BLaER1 (cell line): ENCODE measurements at regions not wholly inside any gene's neighbourhood (a gene's known extent, or its start where the extent isn't known, plus 50 kb on each side); places are given as distances from the start of the nearest gene placed in this dataset.
A peak's percentile ranks its signal among the peaks of the same experiment; 100 is the strongest.

ENCODE experiments used
- H3K27ac ChIP-seq: shearing (Covaris generic); formaldehyde crosslinking; 2 replicates; pipeline ENCODE4 v1.8.1; 2022
- H3K27me3 ChIP-seq: shearing (Covaris generic); formaldehyde crosslinking; 2 replicates; pipeline ENCODE4 v1.8.1; 2022
- H3K36me3 ChIP-seq: shearing (Covaris generic); formaldehyde crosslinking; 2 replicates; pipeline ENCODE4 v1.8.1; 2022
- H3K4me1 ChIP-seq: shearing (Covaris generic); formaldehyde crosslinking; 2 replicates; pipeline ENCODE4 v1.8.1; 2022
- H3K4me2 ChIP-seq: shearing (Covaris generic); formaldehyde crosslinking; 2 replicates; pipeline ENCODE4 v1.8.1; 2022
- H3K4me3 ChIP-seq: shearing (Covaris generic); formaldehyde crosslinking; 2 replicates; pipeline ENCODE4 v1.8.1; 2022
- H3K9ac ChIP-seq: shearing (Covaris generic); formaldehyde crosslinking; 2 replicates; pipeline ENCODE4 v1.8.1; 2022
- H3K9me3 ChIP-seq: shearing (Covaris generic); formaldehyde crosslinking; 2 replicates; pipeline ENCODE4 v1.8.1; 2022
- H4K20me1 ChIP-seq: shearing (Covaris generic); formaldehyde crosslinking; 2 replicates; pipeline ENCODE4 v1.8.1; 2022
- Cebpa-rat ChIP-seq: shearing (Covaris generic); IDR thresholded peaks from 2 replicates; pipeline ENCODE4 v1.8.1; 2022

GRCh38 chr4:27239641-27240040 is 379.0 kb downstream of the STIM2 start:
- no peak for TF ChIP-seq Cebpa-rat
- no peaks in the 10 kb centered on the region for H4K20me1 ChIP-seq
- no peak overlapping the region for H3K9ac ChIP-seq
- no peak overlapping the region for H3K4me3 ChIP-seq
- no peaks in the 10 kb centered on the region for H3K27me3 ChIP-seq
- no peaks in the 10 kb centered on the region for H3K9me3 ChIP-seq
- H3K4me1 ChIP-seq, result no peaks in the 10 kb centered on the region
- H3K27ac ChIP-seq, result no peak overlapping the region
- H3K4me2 ChIP-seq, result no peak overlapping the region
- no peaks in the 10 kb centered on the region for H3K36me3 ChIP-seq

GRCh38 chr4:27242217-27242616 is 381.6 kb downstream of the STIM2 start:
- Histone ChIP-seq H3K4me3 (no peak overlapping the region), H3K9ac (no peak overlapping the region), H3K27ac (no peak overlapping the region), H3K4me1 (no peaks in the 10 kb centered on the region), H3K36me3 (no peaks in the 10 kb centered on the region), H4K20me1 (no peaks in the 10 kb centered on the region), H3K9me3 (no peaks in the 10 kb centered on the region), H3K4me2 (no peak overlapping the region), H3K27me3 (no peaks in the 10 kb centered on the region)
- no peak for TF ChIP-seq Cebpa-rat

DNA sequence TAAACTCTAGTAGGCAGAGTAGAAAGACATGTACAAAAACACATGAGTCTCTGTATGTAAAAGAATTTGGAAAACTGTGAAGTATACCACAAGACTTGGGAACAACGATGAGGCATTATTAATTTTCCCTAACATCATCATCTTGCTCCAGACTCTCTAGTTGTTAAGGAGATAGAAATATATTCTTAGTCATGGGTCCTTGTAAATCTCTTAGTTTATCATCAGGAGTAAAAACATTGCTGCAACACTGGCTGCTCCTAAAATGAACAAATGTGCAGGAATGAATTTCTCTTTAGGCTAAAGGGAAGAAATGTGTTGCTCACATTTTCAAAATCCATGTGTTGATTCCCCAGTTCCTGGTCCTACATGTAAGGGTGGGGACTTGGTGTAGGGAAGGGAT is 384.6 kb downstream of the STIM2 start:
- H3K27me3 ChIP-seq, result no peaks in the 10 kb centered on the region
- H3K27ac ChIP-seq, result no peak overlapping the region
- H3K9me3 ChIP-seq, result no peaks in the 10 kb centered on the region
- H4K20me1 ChIP-seq, result no peaks in the 10 kb centered on the region
- TF ChIP-seq Cebpa-rat, result no peak
- H3K4me2 ChIP-seq, result no peak overlapping the region
- H3K4me3 ChIP-seq, result no peak overlapping the region
- no peaks in the 10 kb centered on the region for H3K4me1 ChIP-seq
- H3K9ac ChIP-seq, result no peak overlapping the region
- H3K36me3 ChIP-seq, result no peaks in the 10 kb centered on the region

DNA sequence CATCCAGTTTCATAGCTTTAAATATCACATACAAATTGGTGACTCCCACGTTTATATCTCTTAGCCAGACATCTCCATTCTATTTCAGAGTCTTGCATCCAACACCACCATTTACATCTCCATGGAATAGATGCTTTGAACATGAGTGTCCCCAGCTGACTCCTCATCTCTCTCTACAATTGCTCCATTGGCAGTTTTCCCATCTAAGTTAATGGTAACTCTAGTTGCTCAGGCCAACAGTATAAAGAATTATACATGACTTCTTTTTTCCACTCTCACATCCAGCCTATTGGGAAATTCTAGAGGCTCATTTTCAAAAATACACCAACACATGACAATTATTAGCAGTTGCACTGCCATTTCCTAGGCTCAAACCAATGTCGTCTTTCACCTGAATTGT is 388.2 kb downstream of the STIM2 start:
- Histone ChIP-seq H3K4me1 (no peaks in the 10 kb centered on the region), H3K27me3 (no peaks in the 10 kb centered on the region), H3K4me3 (no peak overlapping the region), H3K9me3 (no peaks in the 10 kb centered on the region), H3K9ac (no peak overlapping the region), H3K36me3 (no peaks in the 10 kb centered on the region), H3K4me2 (no peak overlapping the region), H4K20me1 (no peaks in the 10 kb centered on the region), H3K27ac (no peak overlapping the region)
- TF ChIP-seq Cebpa-rat, result no peak

- no peak overlapping the region for H3K4me2 ChIP-seq
- H3K9me3 ChIP-seq, result no peaks in the 10 kb centered on the region
- H3K4me3 ChIP-seq, result no peak overlapping the region
- H3K4me1 ChIP-seq, result no peaks in the 10 kb centered on the region
- no peak overlapping the region for H3K27ac ChIP-seq
- TF ChIP-seq Cebpa-rat, result no peak
- no peak overlapping the region for H3K9ac ChIP-seq
- no peaks in the 10 kb centered on the region for H3K27me3 ChIP-seq
- H4K20me1 ChIP-seq, result no peaks in the 10 kb centered on the region
- H3K36me3 ChIP-seq, result no peaks in the 10 kb centered on the region
These were observed 391.1 kb downstream of the STIM2 start for GRCh38 chr4:27251771-27252170.

DNA sequence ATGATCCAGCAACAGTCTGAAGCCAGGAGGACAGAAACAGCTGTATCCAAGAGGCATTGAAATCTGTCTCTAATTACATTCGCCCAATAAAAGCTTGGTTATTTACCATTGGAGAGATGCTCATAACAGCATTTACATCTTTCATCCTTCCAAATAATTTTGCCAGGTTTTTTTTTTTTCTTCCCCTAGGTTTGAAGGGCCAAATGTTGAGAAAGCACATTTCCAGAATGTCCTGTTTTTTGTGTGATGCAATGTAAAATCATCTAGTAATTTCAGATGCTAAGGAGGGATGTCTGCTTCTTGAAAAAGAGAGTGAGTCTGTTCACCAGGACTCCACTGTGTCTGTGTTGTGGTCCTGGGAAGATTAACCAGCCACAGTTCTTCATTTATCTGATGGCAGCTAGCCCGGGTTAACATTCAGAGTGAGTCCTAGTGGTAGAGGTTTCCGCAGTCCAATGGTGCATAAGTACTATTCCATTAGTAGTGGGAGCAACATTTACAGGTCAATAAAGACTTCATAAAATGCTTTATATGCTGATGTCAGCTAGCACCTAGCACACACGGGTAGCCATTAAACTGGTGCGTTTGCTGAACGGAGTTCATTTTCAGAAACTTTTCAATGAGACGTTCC is 406.8 kb downstream of the STIM2 start:
- Histone ChIP-seq H3K4me3 (no peak overlapping the region), H3K36me3 (no peaks in the 10 kb centered on the region), H3K4me2 (no peak overlapping the region), H4K20me1 (no peaks in the 10 kb centered on the region), H3K4me1 (no peaks in the 10 kb centered on the region), H3K27ac (no peak overlapping the region), H3K9me3 (no peaks in the 10 kb centered on the region), H3K9ac (no peak overlapping the region), H3K27me3 (no peaks in the 10 kb centered on the region)
- TF ChIP-seq Cebpa-rat, result no peak

DNA sequence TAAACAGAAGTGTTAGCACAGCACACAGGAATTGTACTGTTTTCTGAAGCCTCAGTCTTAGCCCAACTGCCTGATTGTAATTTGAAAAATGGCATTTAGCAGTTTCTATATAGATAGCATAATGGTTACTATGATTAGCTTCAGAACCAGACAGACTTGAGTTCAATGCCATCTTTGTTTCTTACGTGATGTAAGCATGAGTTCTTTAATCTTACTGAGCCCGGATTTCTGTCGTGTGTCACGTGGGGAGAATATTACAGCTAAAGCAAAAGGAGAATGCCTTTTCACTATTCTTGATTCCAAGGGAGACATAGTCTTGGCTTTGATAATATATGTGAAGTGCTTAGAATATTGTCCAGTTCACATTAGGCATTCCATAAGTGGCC is 407.3 kb downstream of the STIM2 start:
- no peak overlapping the region for H3K4me2 ChIP-seq
- TF ChIP-seq Cebpa-rat, result no peak
- no peak overlapping the region for H3K27ac ChIP-seq
- no peaks in the 10 kb centered on the region for H4K20me1 ChIP-seq
- H3K4me3 ChIP-seq, result no peak overlapping the region
- no peak overlapping the region for H3K9ac ChIP-seq
- no peaks in the 10 kb centered on the region for H3K27me3 ChIP-seq
- H3K4me1 ChIP-seq, result no peaks in the 10 kb centered on the region
- H3K36me3 ChIP-seq, result no peaks in the 10 kb centered on the region
- H3K9me3 ChIP-seq, result no peaks in the 10 kb centered on the region

DNA sequence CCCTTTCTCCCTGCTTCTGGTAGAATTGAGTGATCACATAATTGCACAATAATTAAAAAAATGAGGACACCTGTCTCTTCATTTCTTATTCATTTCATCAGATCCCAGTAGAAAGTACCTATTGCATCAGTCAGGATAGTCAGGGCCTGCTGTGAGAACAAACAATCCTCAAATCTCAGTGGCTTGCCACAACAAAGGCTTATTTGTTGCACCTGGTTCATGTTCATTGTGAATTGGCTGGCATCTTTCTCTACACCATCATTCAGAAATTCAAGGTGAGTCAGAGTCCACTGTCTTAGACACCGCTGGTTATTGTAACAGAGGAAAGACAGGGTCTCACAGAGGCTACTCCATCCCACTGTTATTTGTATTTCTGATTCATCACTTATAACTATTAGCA is 409.8 kb downstream of the STIM2 start:
- Histone ChIP-seq H3K9ac (no peak overlapping the region), H3K36me3 (no peaks in the 10 kb centered on the region), H3K27ac (no peak overlapping the region), H3K27me3 (no peaks in the 10 kb centered on the region), H3K9me3 (no peaks in the 10 kb centered on the region), H3K4me1 (no peaks in the 10 kb centered on the region), H3K4me2 (no peak overlapping the region), H4K20me1 (no peaks in the 10 kb centered on the region), H3K4me3 (no peak overlapping the region)
- peak; percentile 19; the same call in 1 of the 2 replicates for TF ChIP-seq Cebpa-rat

DNA sequence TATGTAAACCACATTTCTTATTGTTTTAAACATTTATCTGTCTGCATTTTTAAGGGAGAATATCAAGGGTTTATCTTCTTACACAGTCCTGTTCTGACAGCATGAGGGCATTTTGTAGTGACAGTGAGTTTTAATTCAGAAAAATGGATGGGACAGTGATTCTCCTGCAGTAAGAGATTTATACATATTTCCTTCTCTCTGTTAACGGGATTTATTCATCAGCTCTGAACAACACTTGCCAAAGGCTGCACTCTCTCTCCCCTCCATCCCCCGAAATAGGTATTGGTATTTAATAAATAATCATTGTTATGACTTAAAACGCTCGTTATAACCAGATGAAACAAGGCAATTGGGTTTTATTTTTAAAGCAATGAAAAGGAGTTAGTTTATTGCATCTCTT is 410.9 kb downstream of the STIM2 start:
- Histone ChIP-seq H4K20me1 (no peaks in the 10 kb centered on the region), H3K4me2 (no peak overlapping the region), H3K36me3 (no peaks in the 10 kb centered on the region), H3K27me3 (no peaks in the 10 kb centered on the region), H3K9ac (no peak overlapping the region), H3K9me3 (no peaks in the 10 kb centered on the region), H3K27ac (no peak overlapping the region), H3K4me3 (no peak overlapping the region), H3K4me1 (no peaks in the 10 kb centered on the region)
- no peak for TF ChIP-seq Cebpa-rat

DNA sequence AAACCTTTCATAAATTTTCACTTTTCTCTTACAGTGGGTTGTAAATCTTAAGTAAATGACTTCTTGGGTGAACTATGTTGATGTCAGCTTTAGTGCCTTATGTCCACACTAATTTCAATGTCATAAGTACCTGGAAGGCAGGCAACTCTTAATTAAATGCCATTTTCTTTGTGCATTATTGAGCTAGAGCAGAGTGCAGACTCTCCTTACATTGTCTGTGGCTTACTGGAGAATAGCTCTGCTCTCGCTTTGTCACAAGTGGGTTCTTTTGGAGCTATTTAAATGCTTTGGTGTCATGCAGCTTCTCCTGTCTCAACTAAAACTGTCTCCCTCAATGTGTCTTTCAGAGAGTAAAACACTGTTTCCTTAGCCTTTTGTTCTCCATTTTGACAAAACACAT is 411.6 kb downstream of the STIM2 start:
- no peak overlapping the region for H3K9ac ChIP-seq
- H3K4me1 ChIP-seq, result no peaks in the 10 kb centered on the region
- no peaks in the 10 kb centered on the region for H3K9me3 ChIP-seq
- no peaks in the 10 kb centered on the region for H3K27me3 ChIP-seq
- H3K4me2 ChIP-seq, result no peak overlapping the region
- no peak for TF ChIP-seq Cebpa-rat
- H3K4me3 ChIP-seq, result no peak overlapping the region
- no peaks in the 10 kb centered on the region for H4K20me1 ChIP-seq
- no peak overlapping the region for H3K27ac ChIP-seq
- H3K36me3 ChIP-seq, result no peaks in the 10 kb centered on the region
